ENCODE measurements at regions not wholly inside any gene's neighbourhood (a gene's known extent, or its start where the extent isn't known, plus 50 kb on each side); places are given as distances from the start of the nearest gene placed in this dataset.
"Not testable (repeated sequence)": the region's sequence is repeated elsewhere in the genome, so short reads cannot be mapped to it uniquely, and the experiment has no call there.

- H3K4me3 ChIP-seq (replicated peaks in 1 of 2; ENCODE audit: low read depth in 2 of 2, low read length in 2 of 2) = no peak overlapping the region
- no peak for TF ChIP-seq CTCF (IDR thresholded peaks at IDR 0.05; ENCODE audit: low read depth, low read length)
- no peak for DNase-seq (ENCODE audit: low read depth in 2 of 2)
These were observed 98.0 kb downstream of the SLC25A46 start for GRCh38 chr5:110836851-110837250.

GRCh38 chr5:110838357-110838756, 99.5 kb downstream of the SLC25A46 start:
- H3K4me3 ChIP-seq (replicated peaks in 1 of 2; ENCODE audit: low read depth in 2 of 2, low read length in 2 of 2); DNase-seq (ENCODE audit: low read depth in 2 of 2): not testable (repeated sequence)

- DNase-seq (ENCODE audit: low read depth in 2 of 2) = no peak
- no peak overlapping the region for H3K4me3 ChIP-seq (replicated peaks in 1 of 2; ENCODE audit: low read depth in 2 of 2, low read length in 2 of 2)
- no peak for TF ChIP-seq CTCF (IDR thresholded peaks at IDR 0.05; ENCODE audit: low read depth, low read length)
These were observed 100.2 kb downstream of the SLC25A46 start for GRCh38 chr5:110838961-110839360.

GRCh38 chr5:110840347-110840960, 101.6 kb downstream of the SLC25A46 start:
- DNase-seq (ENCODE audit: low read depth in 2 of 2) = no peak
- H3K4me3 ChIP-seq (replicated peaks in 1 of 2; ENCODE audit: low read depth in 2 of 2, low read length in 2 of 2) = no peak overlapping the region
- no peak for TF ChIP-seq CTCF (IDR thresholded peaks at IDR 0.05; ENCODE audit: low read depth, low read length)

GRCh38 chr5:110841137-110841536, 102.3 kb downstream of the SLC25A46 start:
- DNase-seq (ENCODE audit: low read depth in 2 of 2) = no peak
- no peak for TF ChIP-seq CTCF (IDR thresholded peaks at IDR 0.05; ENCODE audit: low read depth, low read length)
- no peak overlapping the region for H3K4me3 ChIP-seq (replicated peaks in 1 of 2; ENCODE audit: low read depth in 2 of 2, low read length in 2 of 2)

- H3K4me3 ChIP-seq (replicated peaks in 1 of 2; ENCODE audit: low read depth in 2 of 2, low read length in 2 of 2) = no peak overlapping the region
- DNase-seq (ENCODE audit: low read depth in 2 of 2) = no peak
- no peak for TF ChIP-seq CTCF (IDR thresholded peaks at IDR 0.05; ENCODE audit: low read depth, low read length)
These were observed 104.1 kb downstream of the SLC25A46 start for GRCh38 chr5:110842948-110843347.

GRCh38 chr5:110844251-110844650, 105.4 kb downstream of the SLC25A46 start:
- TF ChIP-seq CTCF (IDR thresholded peaks at IDR 0.05; ENCODE audit: low read depth, low read length) = no peak
- DNase-seq (ENCODE audit: low read depth in 2 of 2) = no peak

More at GRCh38 chr5:110844251-110844650, 105.4 kb downstream of the SLC25A46 start:
- no peak overlapping the region for H3K4me3 ChIP-seq (replicated peaks in 1 of 2; ENCODE audit: low read depth in 2 of 2, low read length in 2 of 2)
